ENCODE measurements at regions not wholly inside any gene's neighbourhood (a gene's known extent, or its start where the extent isn't known, plus 50 kb on each side); places are given as distances from the start of the nearest gene placed in this dataset.
"Not testable (repeated sequence)": the region's sequence is repeated elsewhere in the genome, so short reads cannot be mapped to it uniquely, and the experiment has no call there.

DNA sequence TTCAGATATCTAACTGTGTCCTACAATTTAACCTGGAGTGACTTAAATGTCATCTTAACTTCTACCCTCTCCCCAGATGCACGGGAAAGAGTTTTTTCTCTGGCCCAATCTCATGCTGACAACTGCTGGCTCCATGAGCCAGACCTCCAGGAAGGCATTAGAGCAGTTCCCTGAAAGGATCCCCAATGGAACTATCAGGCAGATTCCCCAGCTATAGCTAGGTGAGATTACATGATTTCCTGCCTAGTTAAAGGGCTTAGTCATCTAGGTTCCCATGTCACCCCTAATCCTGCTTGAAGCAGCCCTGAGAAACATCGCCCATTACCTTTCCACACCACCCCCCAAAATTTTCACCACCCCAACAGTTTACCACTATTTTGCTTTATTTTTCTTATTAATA lies 373.5 kb upstream of the TRPC7 start:
- no peak for DNase-seq

- no peak for DNase-seq
Measured at GRCh38 chr5:136736021-136736420, 370.7 kb upstream of the TRPC7 start.

- DNase-seq: not testable (repeated sequence)
Measured at GRCh38 chr5:136735611-136736010, 370.3 kb upstream of the TRPC7 start.

- DNase-seq: no peak
Measured at GRCh38 chr5:136734628-136735027, 369.3 kb upstream of the TRPC7 start.

DNA sequence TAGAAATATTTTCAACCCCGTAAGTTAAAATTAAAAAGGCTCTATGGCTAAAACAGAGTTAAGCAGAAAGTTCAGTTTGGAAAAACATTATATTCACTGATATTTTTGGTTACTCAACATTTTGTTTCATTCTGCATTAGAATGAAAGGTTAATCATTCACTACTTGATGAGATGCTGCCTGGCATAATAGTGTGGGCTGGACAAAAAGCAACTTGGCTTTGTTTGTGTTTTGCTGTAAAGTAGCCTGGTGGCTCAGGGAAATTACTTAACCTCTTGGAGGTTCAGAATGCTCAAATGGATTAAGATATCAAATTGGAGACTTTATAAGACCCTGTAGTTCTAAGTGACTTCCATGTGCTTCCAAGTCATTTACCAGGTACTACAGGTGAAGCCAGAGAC lies 367.4 kb upstream of the TRPC7 start:
- DNase-seq: no peak

GRCh38 chr5:136731241-136731900 lies 366.0 kb upstream of the TRPC7 start:
- DNase-seq: no peak

- no peak for DNase-seq
Measured at GRCh38 chr5:136730426-136730825, 365.1 kb upstream of the TRPC7 start.

- no peak for DNase-seq
Measured at GRCh38 chr5:136729901-136730355, 364.6 kb upstream of the TRPC7 start.

DNA sequence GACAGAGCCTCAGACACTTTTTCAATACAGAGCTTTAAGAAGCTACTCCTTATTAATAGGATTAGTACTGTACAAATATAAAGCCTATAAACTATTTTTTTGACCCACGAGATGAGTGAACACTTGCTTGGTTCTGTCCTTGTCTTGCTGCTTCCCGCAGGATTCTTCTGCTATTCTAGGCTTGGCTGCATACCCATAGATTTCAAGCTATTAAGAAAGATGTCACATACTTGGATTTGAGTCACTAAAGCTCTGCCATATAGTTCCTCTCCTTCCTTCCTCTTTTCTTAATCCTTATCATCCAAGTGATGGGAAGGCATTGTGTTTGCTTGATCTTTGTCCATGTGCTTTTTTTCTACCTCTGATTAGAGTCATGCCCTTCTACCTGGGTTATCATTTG lies 361.2 kb upstream of the TRPC7 start:
- no peak for DNase-seq

GRCh38 chr5:136724161-136724560 lies 358.8 kb upstream of the TRPC7 start:
- DNase-seq: no peak

DNA sequence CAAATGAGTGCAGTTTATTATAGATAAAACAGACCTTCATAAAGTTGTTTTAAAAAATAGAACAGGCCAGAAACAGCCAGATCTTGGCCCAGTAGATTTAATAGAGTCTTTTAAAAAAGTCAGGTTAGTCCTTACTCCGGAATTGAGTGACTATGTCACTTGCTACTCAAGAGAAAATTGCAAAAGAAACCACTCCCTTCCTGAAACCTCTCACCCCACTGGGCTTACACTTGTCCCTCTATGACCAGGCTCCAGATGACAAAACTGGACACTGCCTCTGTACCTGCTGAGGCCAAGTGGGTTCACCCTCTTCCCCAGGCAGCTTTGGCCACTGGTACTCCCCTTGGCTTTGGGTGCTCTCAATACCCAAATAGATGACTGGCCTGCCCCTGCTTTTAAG lies 357.2 kb upstream of the TRPC7 start:
- no peak for DNase-seq

GRCh38 chr5:136722086-136722485 lies 356.7 kb upstream of the TRPC7 start:
- DNase-seq: no peak

DNA sequence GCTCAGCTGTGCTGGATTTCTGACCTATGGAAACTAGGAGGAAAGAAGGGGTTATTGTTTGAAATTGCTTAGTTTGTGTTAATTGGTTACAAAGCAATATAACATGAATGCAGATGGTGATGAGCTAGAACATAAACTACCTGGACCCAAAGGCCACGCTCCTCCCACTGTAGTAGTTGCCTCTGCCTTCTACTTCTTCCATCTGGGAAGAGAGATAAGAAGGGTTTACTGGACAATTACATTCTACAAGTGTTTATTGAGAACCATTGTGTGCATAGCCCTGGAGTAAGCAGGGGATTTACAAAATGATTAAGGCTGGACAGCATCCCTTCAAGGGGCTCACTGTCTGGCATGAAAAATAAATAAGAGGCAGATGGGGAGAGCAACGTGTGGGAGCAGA lies 355.3 kb upstream of the TRPC7 start:
- no peak for DNase-seq

DNA sequence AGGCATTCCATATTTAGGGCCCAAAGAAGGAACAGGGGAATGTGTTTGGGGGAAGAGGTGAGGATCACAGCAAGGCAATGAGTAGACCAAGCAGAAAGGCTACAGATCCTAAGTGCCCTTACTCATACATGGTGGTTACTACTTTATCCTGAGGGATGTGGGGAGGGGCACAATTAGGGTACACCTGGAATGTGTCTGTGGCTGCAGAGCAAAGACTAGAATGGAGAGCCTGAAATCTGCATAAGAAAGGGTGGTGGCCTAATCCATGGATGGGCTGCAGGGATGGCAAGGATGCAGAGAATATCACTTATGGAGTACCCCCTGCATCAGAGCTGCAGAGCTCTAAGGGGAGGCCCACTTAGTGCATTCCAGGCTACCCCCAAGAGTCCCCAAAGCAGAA lies 352.6 kb upstream of the TRPC7 start:
- no peak for DNase-seq

- no peak for DNase-seq
Measured at GRCh38 chr5:136714286-136714685, 348.9 kb upstream of the TRPC7 start.

GRCh38 chr5:136712628-136713027 lies 347.3 kb upstream of the TRPC7 start:
- DNase-seq: no peak

DNA sequence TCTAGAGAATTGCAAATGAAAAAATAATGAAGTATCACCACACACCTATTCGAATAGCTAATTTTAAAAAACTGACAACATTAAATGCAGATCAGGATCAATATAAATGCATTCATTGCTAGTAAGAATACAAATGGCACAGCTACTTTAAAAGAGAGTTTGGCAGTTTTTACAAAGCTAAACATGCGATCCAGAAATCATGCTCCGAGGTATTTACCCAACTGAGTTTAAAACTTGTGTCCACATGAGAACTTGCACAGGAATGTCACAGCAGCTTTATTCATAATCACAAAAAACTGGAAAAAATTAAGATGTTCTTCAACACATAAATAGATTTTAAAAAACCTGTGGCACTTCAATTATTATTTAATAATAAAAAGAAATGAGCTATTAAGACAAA lies 345.5 kb upstream of the TRPC7 start:
- no peak for DNase-seq

DNA sequence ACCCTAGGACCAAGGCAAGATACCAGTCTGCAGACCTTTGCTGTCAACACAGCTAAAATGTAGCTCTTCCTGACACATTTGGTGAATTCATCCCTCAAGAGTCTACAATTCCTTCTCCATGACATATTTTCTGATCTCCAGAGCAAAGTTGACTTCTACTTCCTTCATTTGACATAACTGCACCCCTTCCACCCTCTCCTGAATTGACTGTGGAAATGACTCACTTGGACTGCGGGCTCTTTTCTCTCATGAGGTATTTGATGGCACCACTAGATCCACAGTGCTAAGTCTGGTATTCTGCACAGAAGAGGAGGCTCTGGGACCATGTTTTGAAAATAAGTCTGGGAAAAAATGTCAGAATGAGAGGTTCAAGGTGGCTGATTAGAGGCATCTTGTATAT lies 338.4 kb upstream of the TRPC7 start:
- DNase-seq: no peak

DNA sequence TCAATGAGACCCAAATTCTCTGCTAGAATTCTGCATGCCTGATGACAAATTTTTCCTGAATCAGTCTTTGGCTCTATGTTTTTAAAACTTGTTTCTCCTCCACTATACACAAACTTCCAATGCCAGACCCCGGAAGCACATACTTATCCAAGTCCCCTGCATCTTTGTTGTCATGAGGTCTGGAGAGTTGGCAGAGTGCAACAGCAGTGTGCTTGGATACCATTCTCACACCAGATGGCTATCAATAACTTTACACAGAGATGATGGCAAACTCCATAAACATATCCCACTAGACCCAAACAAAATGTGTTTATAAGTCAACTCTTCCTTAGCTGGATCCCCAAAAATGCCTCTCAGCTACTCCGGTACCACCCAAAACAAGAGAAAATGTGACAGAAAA lies 337.7 kb upstream of the TRPC7 start:
- no peak for DNase-seq

- no peak for DNase-seq
Measured at GRCh38 chr5:136701191-136701590, 335.8 kb upstream of the TRPC7 start.

GRCh38 chr5:136699651-136700050 lies 334.3 kb upstream of the TRPC7 start:
- DNase-seq: no peak

GRCh38 chr5:136698970-136699369 lies 333.6 kb upstream of the TRPC7 start:
- DNase-seq: no peak

DNA sequence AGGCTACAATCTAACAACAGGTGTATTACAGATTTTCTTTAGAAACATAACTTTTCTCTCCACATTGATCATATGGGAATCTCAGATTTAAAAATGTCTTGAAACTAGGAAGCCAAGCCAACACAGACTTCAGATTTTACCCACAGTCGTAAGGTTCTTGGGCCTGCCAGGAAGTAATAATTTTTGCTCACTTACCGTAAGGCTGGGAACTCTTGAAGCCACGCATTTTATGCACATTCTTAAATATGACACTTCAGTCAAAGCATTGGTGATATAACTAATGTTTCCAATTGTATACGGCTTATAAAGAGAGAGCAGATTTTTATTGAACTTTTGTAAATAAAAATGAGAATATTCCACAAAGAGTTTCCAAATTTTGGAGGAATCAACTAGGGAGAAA lies 328.9 kb upstream of the TRPC7 start:
- no peak for DNase-seq

DNA sequence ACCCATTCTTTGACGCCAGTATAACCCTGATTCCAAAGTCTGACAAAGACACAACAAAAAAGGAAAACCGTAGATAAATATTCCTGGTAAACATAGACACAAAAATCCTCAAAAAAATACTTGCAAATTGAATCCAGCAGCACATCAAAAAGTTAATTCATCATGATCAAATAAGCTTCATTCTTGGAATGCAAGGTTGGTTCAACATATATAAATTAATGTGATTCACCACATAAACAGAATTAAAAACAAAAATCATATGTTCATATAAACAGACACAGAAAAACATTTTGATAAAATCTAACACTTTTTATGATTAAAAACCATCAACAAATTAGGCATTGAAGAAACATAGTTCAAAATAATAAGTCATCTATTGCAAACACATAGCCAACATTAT lies 324.2 kb upstream of the TRPC7 start:
- DNase-seq: no peak

DNA sequence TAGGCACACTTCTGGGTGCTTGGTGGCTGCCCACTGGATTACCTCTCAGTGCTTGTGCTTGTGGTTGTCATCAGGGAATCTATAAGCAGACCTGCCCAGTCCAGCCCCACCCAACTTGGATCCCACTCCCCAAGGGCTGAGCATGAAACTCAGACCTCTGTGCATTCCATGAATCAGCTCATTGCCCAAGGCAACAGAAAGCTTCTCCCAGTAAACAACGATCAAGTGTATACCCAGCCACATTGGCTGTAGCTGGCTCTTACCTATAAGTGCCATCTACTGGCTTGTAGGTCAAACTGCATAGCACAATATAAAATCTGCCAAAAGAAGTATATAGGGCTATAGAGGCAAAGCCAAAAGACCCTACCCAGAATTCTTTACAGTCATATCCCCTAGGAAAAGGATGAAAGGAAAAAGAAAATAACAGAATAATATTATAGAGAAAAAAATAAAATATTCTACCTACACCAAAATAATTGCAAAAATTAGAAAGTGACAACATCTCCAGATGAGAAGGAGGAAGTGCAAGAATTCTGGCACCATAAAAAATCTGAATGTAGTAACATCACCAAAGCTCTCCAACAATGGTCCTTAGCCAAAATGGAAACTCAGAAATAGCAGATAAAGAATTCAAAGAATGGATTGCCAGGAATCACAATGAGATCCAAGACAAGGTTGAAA lies 321.0 kb upstream of the TRPC7 start:
- DNase-seq: no peak

All from NCI-H1092 (cell line).